Fibroblast of lung (primary cell): ENCODE measurements at regions not wholly inside any gene's neighbourhood (a gene's known extent, or its start where the extent isn't known, plus 50 kb on each side); places are given as distances from the start of the nearest gene placed in this dataset.

Source experiments
- DNase-seq, 2 donors: peaks; one replicate each; pipeline versions ENCODE4 v3.0.0 to v3.0.0-alpha.2; 2010; ENCODE audit warnings: low read depth in 2 of 2
- H2AFZ ChIP-seq: 2 replicates; pipeline ENCODE4 v1.5.1; 2012; ENCODE audit warnings: low read length, control low read depth, inconsistent platforms
- H3K27ac ChIP-seq: 2 replicates; pipeline ENCODE4 v1.5.1; 2011; ENCODE audit warnings: low read length, control low read depth; ENCODE audit not compliant: insufficient read depth
- H3K27me3 ChIP-seq: 2 replicates; pipeline ENCODE4 v1.5.1; 2011; ENCODE audit warnings: mild to moderate bottlenecking, low read length; ENCODE audit not compliant: control insufficient read depth, insufficient read depth
- H3K36me3 ChIP-seq: 2 replicates; pipeline ENCODE4 v1.5.1; 2011; ENCODE audit warnings: low read length; ENCODE audit not compliant: control insufficient read depth, insufficient read depth
- H3K4me1 ChIP-seq: 2 replicates; pipeline ENCODE4 v1.5.1; 2011; ENCODE audit warnings: low read length; ENCODE audit not compliant: control insufficient read depth, insufficient read depth; ENCODE audit errors: extremely low read depth
- H3K4me2 ChIP-seq: 2 replicates; pipeline ENCODE4 v1.5.1; 2011; ENCODE audit warnings: low read length, control low read depth; ENCODE audit not compliant: insufficient read depth; ENCODE audit errors: extremely low read depth
- H3K4me3 ChIP-seq, 4 experiments: fragments of 200-600 bp in 1 of 4; sonication (generic) in 1 of 4; replicated peaks in 1 of 4; 2 replicates each; pipeline ENCODE4 v1.5.1; 2011 to 2016; ENCODE audit warnings: low read length in 4 of 4, low read depth in 3 of 4, mild to moderate bottlenecking in 3 of 4, control low read depth in 2 of 4, inconsistent platforms in 1 of 4, mixed read lengths in 1 of 4; ENCODE audit not compliant: insufficient read depth in 1 of 4; ENCODE audit errors: control extremely low read depth in 1 of 4
- H3K79me2 ChIP-seq: 2 replicates; pipeline ENCODE4 v1.5.1; 2012; ENCODE audit warnings: mild to moderate bottlenecking, low read length, inconsistent platforms; ENCODE audit not compliant: control insufficient read depth, insufficient read depth
- H3K9ac ChIP-seq: 2 replicates; pipeline ENCODE4 v1.5.1; 2011; ENCODE audit warnings: mild to moderate bottlenecking, low read length, control low read depth; ENCODE audit not compliant: insufficient read depth
- H3K9me3 ChIP-seq: 2 replicates; pipeline ENCODE4 v1.5.1; 2012; ENCODE audit warnings: low read depth, low read length; ENCODE audit not compliant: control insufficient read depth, insufficient read depth
- H4K20me1 ChIP-seq: 2 replicates; pipeline ENCODE4 v1.5.1; 2011; ENCODE audit warnings: low read length; ENCODE audit not compliant: control insufficient read depth, insufficient read depth; ENCODE audit errors: extremely low read depth
- CTCF ChIP-seq, 2 donors: IDR thresholded peaks in 1 of 2; conservative IDR thresholded peaks in 1 of 2; 1 replicate in 1 of 2; 2 replicates in 1 of 2; pipeline ENCODE4 v1.5.1; 2011 to 2012; ENCODE audit warnings: low read length in 2 of 2, control low read depth in 1 of 2, inconsistent platforms in 1 of 2, low read depth in 1 of 2, mild to moderate bottlenecking in 1 of 2
- EZH2 ChIP-seq: IDR thresholded peaks from 2 replicates; pipeline ENCODE4 v1.5.1; 2012; ENCODE audit warnings: low read length, control low read depth, mild to moderate bottlenecking; ENCODE audit errors: missing control alignments

- Histone ChIP-seq H3K4me1 (no peaks in the 10 kb centered on the region), H3K27me3 (no peaks in the 10 kb centered on the region), H3K9ac (no peak overlapping the region), H3K9me3 (no peaks in the 10 kb centered on the region), H3K27ac (no peak overlapping the region), H3K79me2 (no peaks in the 10 kb centered on the region), H4K20me1 (no peaks in the 10 kb centered on the region), H3K4me3 (no peak overlapping the region), H3K4me2 (no peak overlapping the region), H2AFZ (no peak overlapping the region), H3K36me3 (no peaks in the 10 kb centered on the region)
- TF ChIP-seq EZH2 (no peak), CTCF (conservative IDR thresholded peaks at IDR 0.05 in 1 of 2, IDR thresholded peaks at IDR 0.05 in 1 of 2; ENCODE audit: low read depth in 1 of 2, low read length in 2 of 2) (no peak)
- DNase-seq = no peak
Observed at GRCh38 chr3:152209060-152209459, 59.7 kb upstream of the MBNL1 start.

GRCh38 chr3:152209776-152210175 lies 59.0 kb upstream of the MBNL1 start:
- Histone ChIP-seq H3K4me1 (no peaks in the 10 kb centered on the region), H3K79me2 (no peaks in the 10 kb centered on the region), H3K9ac (no peak overlapping the region), H3K27me3 (no peaks in the 10 kb centered on the region), H3K27ac (no peak overlapping the region), H3K4me2 (no peak overlapping the region), H3K36me3 (no peaks in the 10 kb centered on the region), H4K20me1 (no peaks in the 10 kb centered on the region), H3K4me3 (no peak overlapping the region), H3K9me3 (no peaks in the 10 kb centered on the region), H2AFZ (no peak overlapping the region)
- no peak for DNase-seq
- TF ChIP-seq CTCF (conservative IDR thresholded peaks at IDR 0.05 in 1 of 2, IDR thresholded peaks at IDR 0.05 in 1 of 2; ENCODE audit: low read depth in 1 of 2, low read length in 2 of 2) (no peak), EZH2 (no peak)

- H3K27ac ChIP-seq = no peak overlapping the region
- H3K4me3 ChIP-seq = no peak overlapping the region
- H3K9ac ChIP-seq = no peak overlapping the region
- no peaks in the 10 kb centered on the region for H3K79me2 ChIP-seq
- H3K36me3 ChIP-seq = no peaks in the 10 kb centered on the region
- no peak overlapping the region for H2AFZ ChIP-seq
- no peak for TF ChIP-seq EZH2
- no peaks in the 10 kb centered on the region for H3K27me3 ChIP-seq
- H3K4me2 ChIP-seq = no peak overlapping the region
- no peaks in the 10 kb centered on the region for H3K9me3 ChIP-seq
- no peak for DNase-seq
- H3K4me1 ChIP-seq = no peaks in the 10 kb centered on the region
- H4K20me1 ChIP-seq = no peaks in the 10 kb centered on the region
Observed at GRCh38 chr3:152210697-152211096, 58.0 kb upstream of the MBNL1 start.
